Suprapubic skin (tissue), 4 donors: ENCODE measurements at regions not wholly inside any gene's neighbourhood (a gene's known extent, or its start where the extent isn't known, plus 50 kb on each side); places are given as distances from the start of the nearest gene placed in this dataset.

Source experiments
- DNase-seq, 2 donors: peaks; one replicate each; pipeline ENCODE4 v3.0.0-alpha.2; 2019; ENCODE audit warnings: low spot score in 2 of 2
- H3K27ac ChIP-seq: fragments of 200-600 bp; sonication (generic); one replicate; pipeline ENCODE4 v1.5.1; 2019
- H3K27me3 ChIP-seq: fragments of 200-600 bp; sonication (generic); one replicate; pipeline ENCODE4 v1.5.1; 2019
- H3K36me3 ChIP-seq: fragments of 200-600 bp; sonication (generic); one replicate; pipeline ENCODE4 v1.5.1; 2019
- H3K4me1 ChIP-seq: fragments of 200-600 bp; sonication (generic); one replicate; pipeline ENCODE4 v1.5.1; 2019
- H3K4me3 ChIP-seq: fragments of 200-600 bp; sonication (generic); one replicate; pipeline ENCODE4 v1.5.1; 2019; ENCODE audit warnings: mild to moderate bottlenecking
- H3K9me3 ChIP-seq: fragments of 200-600 bp; sonication (generic); one replicate; pipeline ENCODE4 v1.5.1; 2019
- EP300 ChIP-seq: sonication (generic); formaldehyde crosslinking; IDR thresholded peaks from one replicate; pipeline ENCODE4 v1.6.1; 2017; ENCODE audit warnings: antibody characterized with exemption
- POLR2A ChIP-seq, 2 donors: fragments of 450-650 bp; IDR thresholded peaks; one replicate each; pipeline ENCODE4 v1.6.1; 2017; ENCODE audit warnings: antibody characterized with exemption in 2 of 2, mild to moderate bottlenecking in 2 of 2, moderate library complexity in 2 of 2
- POLR2AphosphoS5 ChIP-seq, 3 donors: sonication (generic); formaldehyde crosslinking; IDR thresholded peaks; one replicate each; pipeline ENCODE4 v1.6.1; 2017; ENCODE audit warnings: antibody characterized with exemption in 3 of 3
- WGBS: methylation state at CpG from one replicate; pipeline ENCODE4 v1.1.5; 2018; 5-methylcytosine and 5-hydroxymethylcytosine counted together
- TF ChIP-seq, protein P1 (sequence below), 2 donors: fragments of 200-600 bp in 1 of 2; fragments of 450-650 bp in 1 of 2; sonication (generic) in 1 of 2; IDR thresholded peaks; one replicate each; pipeline ENCODE4 v1.5.1; 2016 to 2019; ENCODE audit warnings: antibody characterized with exemption in 2 of 2, mild to moderate bottlenecking in 1 of 2, moderate library complexity in 1 of 2

GRCh38 chr3:27960133-27960532, 238.0 kb upstream of the EOMES start:
- H3K27ac ChIP-seq = no peak overlapping the region
- H3K4me1 ChIP-seq = no peaks in the 10 kb centered on the region
- no peaks in the 10 kb centered on the region for H3K27me3 ChIP-seq
- no peaks in the 10 kb centered on the region for H3K36me3 ChIP-seq
- TF ChIP-seq, protein P1, sequence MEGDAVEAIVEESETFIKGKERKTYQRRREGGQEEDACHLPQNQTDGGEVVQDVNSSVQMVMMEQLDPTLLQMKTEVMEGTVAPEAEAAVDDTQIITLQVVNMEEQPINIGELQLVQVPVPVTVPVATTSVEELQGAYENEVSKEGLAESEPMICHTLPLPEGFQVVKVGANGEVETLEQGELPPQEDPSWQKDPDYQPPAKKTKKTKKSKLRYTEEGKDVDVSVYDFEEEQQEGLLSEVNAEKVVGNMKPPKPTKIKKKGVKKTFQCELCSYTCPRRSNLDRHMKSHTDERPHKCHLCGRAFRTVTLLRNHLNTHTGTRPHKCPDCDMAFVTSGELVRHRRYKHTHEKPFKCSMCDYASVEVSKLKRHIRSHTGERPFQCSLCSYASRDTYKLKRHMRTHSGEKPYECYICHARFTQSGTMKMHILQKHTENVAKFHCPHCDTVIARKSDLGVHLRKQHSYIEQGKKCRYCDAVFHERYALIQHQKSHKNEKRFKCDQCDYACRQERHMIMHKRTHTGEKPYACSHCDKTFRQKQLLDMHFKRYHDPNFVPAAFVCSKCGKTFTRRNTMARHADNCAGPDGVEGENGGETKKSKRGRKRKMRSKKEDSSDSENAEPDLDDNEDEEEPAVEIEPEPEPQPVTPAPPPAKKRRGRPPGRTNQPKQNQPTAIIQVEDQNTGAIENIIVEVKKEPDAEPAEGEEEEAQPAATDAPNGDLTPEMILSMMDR (IDR thresholded peaks at IDR 0.05) = no peak
- TF ChIP-seq POLR2A (IDR thresholded peaks at IDR 0.05) (no peak), EP300 (no peak), POLR2AphosphoS5 (IDR thresholded peaks at IDR 0.05) (no peak)
- WGBS = 52% methylated on average over 2 of the region's 2 CpGs
- no peak for DNase-seq
- no peaks in the 10 kb centered on the region for H3K9me3 ChIP-seq
- no peak overlapping the region for H3K4me3 ChIP-seq

DNA sequence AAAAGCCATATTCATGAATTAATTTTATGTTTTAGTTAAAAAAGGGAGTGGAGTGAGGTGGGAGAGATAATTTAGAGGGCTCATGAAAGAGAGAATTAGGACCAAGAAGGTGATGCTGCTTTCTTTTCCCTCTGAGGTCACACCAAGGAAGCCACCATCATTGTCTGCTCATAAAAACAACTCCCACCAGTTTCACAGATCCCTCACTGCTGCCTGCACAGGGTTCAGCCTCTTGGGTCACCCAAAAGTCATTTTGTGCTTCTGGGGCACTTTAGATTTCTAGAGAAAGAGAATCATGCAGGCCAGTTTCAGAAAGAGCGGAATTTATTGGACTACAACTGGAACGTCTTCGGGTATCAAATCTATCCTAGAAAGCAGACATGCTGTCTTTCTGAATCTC, 241.4 kb upstream of the EOMES start:
- no peak for DNase-seq
- WGBS = 83% methylated on average over 3 of the region's 3 CpGs
- Histone ChIP-seq H3K9me3 (no peaks in the 10 kb centered on the region), H3K27me3 (no peaks in the 10 kb centered on the region), H3K4me3 (no peak overlapping the region), H3K36me3 (no peaks in the 10 kb centered on the region), H3K27ac (no peak overlapping the region), H3K4me1 (no peaks in the 10 kb centered on the region)
- TF ChIP-seq POLR2A (IDR thresholded peaks at IDR 0.05) (no peak), EP300 (no peak), POLR2AphosphoS5 (IDR thresholded peaks at IDR 0.05) (no peak)
- TF ChIP-seq, protein P1 (IDR thresholded peaks at IDR 0.05) = no peak

DNA sequence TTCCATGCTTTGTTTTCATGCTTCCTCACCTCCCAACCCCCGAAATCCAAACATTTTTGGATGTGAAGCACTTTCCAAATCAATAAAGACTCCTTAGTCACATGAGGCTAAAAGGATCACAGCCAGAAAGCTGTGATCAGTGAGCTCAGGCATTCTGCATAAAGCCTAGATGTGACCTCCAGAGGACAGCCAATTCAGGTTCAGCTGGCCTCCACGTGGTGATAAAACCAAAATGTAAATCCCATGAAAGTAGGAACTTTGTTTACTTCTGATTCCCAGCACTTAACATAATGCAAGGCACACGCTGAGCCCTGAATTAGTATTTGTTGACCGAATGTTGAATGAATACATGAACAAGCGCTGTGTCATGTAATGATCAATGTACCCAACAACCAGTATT, 249.5 kb upstream of the EOMES start:
- TF ChIP-seq, protein P1 (IDR thresholded peaks at IDR 0.05) = no peak
- no peak for TF ChIP-seq POLR2A (IDR thresholded peaks at IDR 0.05)
- TF ChIP-seq POLR2AphosphoS5 (IDR thresholded peaks at IDR 0.05) = no peak
- no peak for TF ChIP-seq EP300

GRCh38 chr3:27976933-27977332, 254.8 kb upstream of the EOMES start:
- Histone ChIP-seq H3K9me3 (no peaks in the 10 kb centered on the region), H3K4me1 (no peaks in the 10 kb centered on the region), H3K36me3 (no peaks in the 10 kb centered on the region), H3K27ac (no peak overlapping the region), H3K27me3 (no peaks in the 10 kb centered on the region), H3K4me3 (no peak overlapping the region)
- 47% methylated on average over 2 of the region's 2 CpGs for WGBS
- TF ChIP-seq EP300 (no peak), POLR2AphosphoS5 (IDR thresholded peaks at IDR 0.05) (no peak), POLR2A (IDR thresholded peaks at IDR 0.05) (no peak)
- TF ChIP-seq, protein P1 (IDR thresholded peaks at IDR 0.05) = no peak
- DNase-seq = no peak

More for the DNA sequence above, 249.5 kb upstream of the EOMES start:
- Histone ChIP-seq H3K36me3 (no peaks in the 10 kb centered on the region), H3K4me3 (no peak overlapping the region), H3K27me3 (no peaks in the 10 kb centered on the region), H3K4me1 (no peaks in the 10 kb centered on the region), H3K27ac (no peak overlapping the region), H3K9me3 (no peaks in the 10 kb centered on the region)
- 52% methylated on average over 5 of the region's 5 CpGs for WGBS
- no peak for DNase-seq

GRCh38 chr3:27978440-27978839, 256.3 kb upstream of the EOMES start:
- H3K27me3 ChIP-seq = no peaks in the 10 kb centered on the region
- no peaks in the 10 kb centered on the region for H3K36me3 ChIP-seq
- 75% methylated on average over 3 of the region's 3 CpGs for WGBS
- DNase-seq = no peak
- H3K27ac ChIP-seq = no peak overlapping the region
- H3K9me3 ChIP-seq = no peaks in the 10 kb centered on the region
- H3K4me3 ChIP-seq = no peak overlapping the region
- H3K4me1 ChIP-seq = no peaks in the 10 kb centered on the region
- TF ChIP-seq POLR2A (IDR thresholded peaks at IDR 0.05) (no peak), EP300 (no peak), POLR2AphosphoS5 (IDR thresholded peaks at IDR 0.05) (no peak)
- TF ChIP-seq, protein P1 (IDR thresholded peaks at IDR 0.05) = no peak
